Stomach (tissue), 8 donors: ENCODE measurements at regions not wholly inside any gene's neighbourhood (a gene's known extent, or its start where the extent isn't known, plus 50 kb on each side); places are given as distances from the start of the nearest gene placed in this dataset.

ENCODE experiments used
- DNase-seq, 2 donors: peaks; one replicate each; pipeline versions ENCODE4 v3.0.0 to v3.0.0-alpha.2; 2013 to 2019
- H3K27ac ChIP-seq, 5 donors: fragments of 200-600 bp in 4 of 5; sonication (generic) in 4 of 5; one replicate each; pipeline ENCODE4 v1.5.1; 2013 to 2019; ENCODE audit warnings: mild to moderate bottlenecking in 1 of 5, moderate library complexity in 1 of 5
- H3K27me3 ChIP-seq, 3 donors: fragments of 200-600 bp; sonication (generic); one replicate each; pipeline ENCODE4 v1.5.1; 2017 to 2019; ENCODE audit warnings: mixed run types in 1 of 3
- H3K36me3 ChIP-seq, 4 donors: fragments of 200-600 bp; sonication (generic); 1 replicate in 3 of 4; 2 replicates in 1 of 4; pipeline ENCODE4 v1.5.1; 2016 to 2019
- H3K4me1 ChIP-seq, 4 donors: fragments of 200-600 bp; sonication (generic); one replicate each; pipeline ENCODE4 v1.5.1; 2016 to 2019
- H3K4me3 ChIP-seq, 4 donors: fragments of 200-600 bp; sonication (generic) in 3 of 4; one replicate each; pipeline ENCODE4 v1.5.1; 2016 to 2019; ENCODE audit warnings: mild to moderate bottlenecking in 1 of 4
- H3K9me3 ChIP-seq, 4 donors: fragments of 200-600 bp; sonication (generic); one replicate each; pipeline ENCODE4 v1.5.1; 2016 to 2019
- CTCF ChIP-seq, 7 experiments: fragments of 450-650 bp in 4 of 7; fragments of 200-600 bp in 3 of 7; sonication (generic) in 3 of 7; IDR thresholded peaks; one replicate each; pipeline ENCODE4 v1.5.1; 2016 to 2019; ENCODE audit warnings: antibody characterized with exemption in 7 of 7, control low read depth in 2 of 7, mild to moderate bottlenecking in 1 of 7
- EP300 ChIP-seq: sonication (generic); formaldehyde crosslinking; IDR thresholded peaks from one replicate; pipeline ENCODE4 v1.6.1; 2017; ENCODE audit warnings: antibody characterized with exemption
- POLR2A ChIP-seq, 4 donors: fragments of 450-650 bp; IDR thresholded peaks; one replicate each; pipeline ENCODE4 v1.6.1; 2016; ENCODE audit warnings: antibody characterized with exemption in 4 of 4, control low read depth in 2 of 4, mild to moderate bottlenecking in 1 of 4, moderate library complexity in 1 of 4
- POLR2AphosphoS5 ChIP-seq, 3 donors: sonication (generic); formaldehyde crosslinking; IDR thresholded peaks; one replicate each; pipeline ENCODE4 v1.6.1; 2016; ENCODE audit warnings: antibody characterized with exemption in 3 of 3
- WGBS, 5 donors: extraction: QIAGEN DNeasy Blood & Tissue Kit in 3 of 5; methylation state at CpG; one replicate each; pipeline versions ENCODE4 v1.1.5 to v1.1.7; 2013 to 2018; 5-methylcytosine and 5-hydroxymethylcytosine counted together
- intact Hi-C: fragments of 100-400 bp; cut with DNase I; formaldehyde crosslinking; loops from one replicate; pipeline ENCODE4 v1.15.1; 2023; ENCODE audit warnings: low total_unique reads
- donor health status: healthy with polysubstance abuse.
- donor health status: Bipolar disorder and iron deficiency.
- donor health status: healthy.

GRCh38 chr10:124291001-124291701 lies 127.6 kb downstream of the OAT start:
- Histone ChIP-seq H3K27me3 (no peaks in the 10 kb centered on the region), H3K9me3 (no peaks in the 10 kb centered on the region), H3K27ac (peak overlapping the region in 2 of 5 donors; percentile 18 to 47), H3K36me3 (no peaks in the 10 kb centered on the region), H3K4me1 (peaks cover 0 to 7% (median 0%) of the 10 kb centered on the region in 4 donors), H3K4me3 (no peak overlapping the region)
- DNase-seq, result no peak
- TF ChIP-seq EP300 (no peak), POLR2AphosphoS5 (IDR thresholded peaks at IDR 0.05) (no peak), CTCF (IDR thresholded peaks at IDR 0.05) (no peak), POLR2A (IDR thresholded peaks at IDR 0.05) (no peak)
- WGBS, 5 donors, result 69 to 80% (median 76%) methylated on average over 12 to 14 of the region's 14 CpGs
- intact Hi-C loops, result no loop called here

- peak in 1 of 2 donors; percentile 51 for DNase-seq
Observed at GRCh38 chr10:124289851-124290795, 128.6 kb downstream of the OAT start.

GRCh38 chr10:124288928-124289850 lies 129.5 kb downstream of the OAT start:
- H3K4me3 ChIP-seq, result no peak overlapping the region
- peaks cover 0 to 7% (median 0%) of the 10 kb centered on the region in 4 donors for H3K4me1 ChIP-seq
- WGBS, 5 donors, result 82 to 92% (median 85%) methylated on average over 21 of the region's 21 CpGs
- H3K27ac ChIP-seq, result peak overlapping the region in 2 of 5 donors; percentile 47 to 56
- H3K9me3 ChIP-seq, result no peaks in the 10 kb centered on the region
- intact Hi-C loops, result no loop called here
- H3K36me3 ChIP-seq, result no peaks in the 10 kb centered on the region
- TF ChIP-seq EP300 (no peak), POLR2A (IDR thresholded peaks at IDR 0.05) (no peak), POLR2AphosphoS5 (IDR thresholded peaks at IDR 0.05) (no peak), CTCF (IDR thresholded peaks at IDR 0.05) (no peak)
- H3K27me3 ChIP-seq, result no peaks in the 10 kb centered on the region
- DNase-seq, result no peak

More at GRCh38 chr10:124289851-124290795, 128.6 kb downstream of the OAT start:
- TF ChIP-seq POLR2AphosphoS5 (IDR thresholded peaks at IDR 0.05) (peak in 1 of 3 donors; percentile 21), CTCF (IDR thresholded peaks at IDR 0.05) (no peak)
- H3K9me3 ChIP-seq, result no peaks in the 10 kb centered on the region
- peak overlapping the region in 2 of 5 donors; percentile 47 to 56 for H3K27ac ChIP-seq
- 54 to 75% (median 69%) methylated on average over 18 of the region's 18 CpGs for WGBS, 5 donors
- no peaks in the 10 kb centered on the region for H3K27me3 ChIP-seq
- H3K4me3 ChIP-seq, result no peak overlapping the region
- H3K36me3 ChIP-seq, result no peaks in the 10 kb centered on the region
- peaks cover 0 to 7% (median 0%) of the 10 kb centered on the region in 4 donors for H3K4me1 ChIP-seq
- intact Hi-C loops, result no loop called here

- no peaks in the 10 kb centered on the region for H3K27me3 ChIP-seq
- 78 to 87% (median 84%) methylated on average over 8 of the region's 8 CpGs for WGBS, 5 donors
- no peak for DNase-seq
- H3K4me1 ChIP-seq, result peaks cover 0 to 7% (median 0%) of the 10 kb centered on the region in 4 donors
- H3K36me3 ChIP-seq, result no peaks in the 10 kb centered on the region
- no peak overlapping the region for H3K4me3 ChIP-seq
- TF ChIP-seq EP300 (no peak), CTCF (IDR thresholded peaks at IDR 0.05) (no peak), POLR2A (IDR thresholded peaks at IDR 0.05) (no peak), POLR2AphosphoS5 (IDR thresholded peaks at IDR 0.05) (no peak)
- no peaks in the 10 kb centered on the region for H3K9me3 ChIP-seq
- no peak overlapping the region for H3K27ac ChIP-seq
- intact Hi-C loops, result no loop called here
Observed at GRCh38 chr10:124288486-124288885, 130.2 kb downstream of the OAT start.
